IMR-90 (cell line): ENCODE measurements at regions not wholly inside any gene's neighbourhood (a gene's known extent, or its start where the extent isn't known, plus 50 kb on each side); places are given as distances from the start of the nearest gene placed in this dataset.

Experiments
- ATAC-seq: fragments of 200-7000 bp; cut with Tn5 transposase; 2 replicates; pipeline ENCODE4 v1.9.1; 2020; ENCODE audit warnings: low read depth, mild to moderate bottlenecking, moderate library complexity
- BruUV-seq: library from RNA; stranded (reverse); fragments of 400-500 nt; replicated peaks from 2 replicates; lab custom pipeline; 2021; lab: Mats Ljungman, UMichigan
- CTCF ChIA-PET: fragments of 300-600 bp; formaldehyde crosslinking; extraction: SDS; loops from one replicate; lab custom pipeline; 2021; ENCODE audit warnings: antibody characterized with exemption; lab: Yijun Ruan, JAX
- POLR2A ChIA-PET: fragments of 300-600 bp; sonication (Branson Sonifier 250); formaldehyde crosslinking; loops from one replicate; lab custom pipeline; 2022; ENCODE audit warnings: antibody characterized with exemption; ENCODE audit not compliant: unreplicated experiment; lab: Charles Lee
- DNase-seq: peaks from one replicate; pipeline ENCODE4 v3.0.0; 2013
- H2AFZ ChIP-seq: replicated peaks from 2 replicates; pipeline ENCODE3; 2013; ENCODE audit warnings: low read length, mild to moderate bottlenecking; ENCODE audit not compliant: poor library complexity
- H2AK5ac ChIP-seq: 2 replicates; pipeline ENCODE4 v1.6.1; 2013; ENCODE audit warnings: low read depth, low read length, inconsistent platforms
- H2AK9ac ChIP-seq: replicated peaks from 2 replicates; pipeline ENCODE3; 2013; ENCODE audit warnings: mild to moderate bottlenecking, low read depth, low read length, moderate library complexity; ENCODE audit not compliant: poor library complexity
- H2BK120ac ChIP-seq: 2 replicates; pipeline ENCODE4 v1.6.1; 2013; ENCODE audit warnings: low read depth, low read length, inconsistent platforms
- H2BK15ac ChIP-seq: 3 replicates; pipeline ENCODE4 v1.6.1; 2013; ENCODE audit warnings: low read depth, low read length, inconsistent platforms
- H2BK20ac ChIP-seq: 2 replicates; pipeline ENCODE4 v1.6.1; 2013; ENCODE audit warnings: low read depth, mild to moderate bottlenecking, inconsistent platforms, low read length, moderate library complexity
- H2BK5ac ChIP-seq: 2 replicates; pipeline ENCODE4 v1.6.1; 2013; ENCODE audit warnings: mild to moderate bottlenecking, low read depth, low read length, inconsistent platforms; ENCODE audit not compliant: poor library complexity, severe bottlenecking
- H3K14ac ChIP-seq: replicated peaks from 2 replicates; pipeline ENCODE4 v1.6.1; 2013; ENCODE audit warnings: low read depth, low read length, inconsistent platforms
- H3K18ac ChIP-seq: 2 replicates; pipeline ENCODE4 v1.6.1; 2013; ENCODE audit warnings: low read depth, low read length, control low read depth
- H3K23ac ChIP-seq: 2 replicates; pipeline ENCODE4 v1.6.1; 2013; ENCODE audit warnings: low read depth, low read length, inconsistent platforms
- H3K27ac ChIP-seq: 2 replicates; pipeline ENCODE4 v1.5.1; 2013; ENCODE audit warnings: mild to moderate bottlenecking, control low read depth, low read length; ENCODE audit not compliant: insufficient read depth
- H3K27me3 ChIP-seq: 2 replicates; pipeline ENCODE4 v1.6.1; 2013; ENCODE audit warnings: low read length; ENCODE audit not compliant: control insufficient read depth, insufficient read depth
- H3K36me3 ChIP-seq: 2 replicates; pipeline ENCODE4 v1.6.1; 2013; ENCODE audit warnings: low read length, mixed read lengths; ENCODE audit not compliant: control insufficient read depth, insufficient read depth
- H3K4ac ChIP-seq: 2 replicates; pipeline ENCODE4 v1.6.1; 2013; ENCODE audit warnings: low read depth, low read length, inconsistent platforms
- H3K4me1 ChIP-seq: 2 replicates; pipeline ENCODE4 v1.6.1; 2013; ENCODE audit warnings: low read length, mixed read lengths; ENCODE audit not compliant: control insufficient read depth, insufficient read depth
- H3K4me2 ChIP-seq: 2 replicates; pipeline ENCODE4 v1.6.1; 2013; ENCODE audit warnings: low read depth, mild to moderate bottlenecking, control low read depth, low read length, moderate library complexity
- H3K4me3 ChIP-seq: 2 replicates; pipeline ENCODE4 v1.5.1; 2013; ENCODE audit warnings: low read depth, mild to moderate bottlenecking, control low read depth, low read length, moderate library complexity; ENCODE audit not compliant: insufficient read depth
- H3K56ac ChIP-seq: 2 replicates; pipeline ENCODE4 v1.6.1; 2013; ENCODE audit warnings: low read length, inconsistent platforms; ENCODE audit not compliant: insufficient read depth; ENCODE audit errors: extremely low read depth
- H3K79me1 ChIP-seq, 2 experiments: 2 replicates each; pipeline ENCODE4 v1.6.1; 2013; ENCODE audit warnings: low read length in 2 of 2, inconsistent platforms in 1 of 2, low read depth in 1 of 2
- H3K9ac ChIP-seq: 2 replicates; pipeline ENCODE4 v1.6.1; 2013; ENCODE audit warnings: low read depth, low read length, control low read depth
- H3K9me1 ChIP-seq: 2 replicates; pipeline ENCODE4 v1.6.1; 2013; ENCODE audit warnings: low read length, inconsistent platforms; ENCODE audit not compliant: insufficient read depth
- H3K9me3 ChIP-seq: 2 replicates; pipeline ENCODE4 v1.6.1; 2013; ENCODE audit warnings: low read length; ENCODE audit not compliant: control insufficient read depth, insufficient read depth
- H4K20me1 ChIP-seq: 2 replicates; pipeline ENCODE4 v1.6.1; 2013; ENCODE audit warnings: low read length, inconsistent platforms; ENCODE audit not compliant: insufficient read depth
- H4K5ac ChIP-seq: 2 replicates; pipeline ENCODE4 v1.6.1; 2013; ENCODE audit warnings: mild to moderate bottlenecking, low read depth, low read length, control low read depth
- H4K8ac ChIP-seq, 2 experiments: 2 replicates each; pipeline ENCODE4 v1.6.1; 2013; ENCODE audit warnings: low read depth in 2 of 2, low read length in 2 of 2, control low read depth in 1 of 2, inconsistent platforms in 1 of 2
- H4K91ac ChIP-seq: 2 replicates; pipeline ENCODE4 v1.6.1; 2013; ENCODE audit warnings: low read depth, low read length, inconsistent platforms; ENCODE audit not compliant: insufficient read depth
- CHD1 ChIP-seq: IDR thresholded peaks from 2 replicates; pipeline ENCODE4 v1.6.1; 2012; ENCODE audit warnings: low read depth, low read length, improper control_type of control experiment
- CTCF ChIP-seq: conservative IDR thresholded peaks from 2 replicates; pipeline ENCODE4 v1.5.1; 2012; ENCODE audit warnings: mild to moderate bottlenecking, low read depth, low read length, improper control_type of control experiment
- FOS ChIP-seq: fragments of 150-350 bp; IDR thresholded peaks from 2 replicates; pipeline ENCODE4 v1.6.1; 2016; ENCODE audit warnings: low read depth, low read length
- MAFK ChIP-seq: IDR thresholded peaks from 2 replicates; pipeline ENCODE4 v1.6.1; 2012; ENCODE audit warnings: low read depth, low read length, improper control_type of control experiment
- MAZ ChIP-seq: IDR thresholded peaks from 2 replicates; pipeline ENCODE4 v1.6.1; 2012; ENCODE audit warnings: low read depth, mild to moderate bottlenecking, low read length, improper control_type of control experiment, moderate library complexity, borderline replicate concordance
- NFE2L2 ChIP-seq: fragments of 150-350 bp; IDR thresholded peaks from 2 replicates; pipeline ENCODE4 v1.6.1; 2016; ENCODE audit warnings: low read depth, mild to moderate bottlenecking, low read length
- POLR2A ChIP-seq: IDR thresholded peaks from 2 replicates; pipeline ENCODE4 v1.6.1; 2012; ENCODE audit warnings: mild to moderate bottlenecking, low read depth, low read length
- RAD21 ChIP-seq: IDR thresholded peaks from 2 replicates; pipeline ENCODE4 v1.6.1; 2012; ENCODE audit warnings: low read length, improper control_type of control experiment
- RFX5 ChIP-seq: IDR thresholded peaks from 2 replicates; pipeline ENCODE4 v1.8.0; 2012; ENCODE audit warnings: low read depth, mild to moderate bottlenecking, low read length, moderate library complexity
- USF2 ChIP-seq: fragments of 150-350 bp; IDR thresholded peaks from 2 replicates; pipeline ENCODE4 v1.6.1; 2017; ENCODE audit warnings: mild to moderate bottlenecking, antibody characterized with exemption, low read length, low read depth
- WGBS, 2 experiments: methylation state at CpG; one replicate each; pipeline versions ENCODE4 v1.1.5 to v1.1.7; 2013; ENCODE audit warnings: missing lambda C conversion rate in 2 of 2; ENCODE audit not compliant: insufficient read length in 1 of 2; ENCODE audit errors: extremely low coverage in 2 of 2; 5-methylcytosine and 5-hydroxymethylcytosine counted together
- dilution Hi-C: fragments of 300-500 bp; cut with HindIII; formaldehyde crosslinking; loops from one replicate; pipeline ENCODE4 v1.14.3; 2018; ENCODE audit warnings: low sequenced_read_pairs; ENCODE audit not compliant: unreplicated experiment
- in situ Hi-C: fragments of 300-500 bp; cut with MboI; formaldehyde crosslinking; loops from 3 replicates; pipeline ENCODE4 v1.14.3; 2019; ENCODE audit warnings: low sequenced_read_pairs, inconsistent platforms, mixed read lengths
- intact Hi-C: fragments of 100-400 bp; cut with micrococcal nuclease; formaldehyde crosslinking; loops from 2 replicates; pipeline ENCODE4 v1.10.0; 2022

- CTCF ChIA-PET, result interaction anchor here (0.7 kb wide), 1 partner anchor 18 kb away, joined by 3 read pairs; no protein-coding TSS in a partner anchor
- Histone ChIP-seq H3K56ac (no peak overlapping the region), H3K4me2 (no peak overlapping the region), H4K8ac (no peak overlapping the region), H2AK9ac (no peak overlapping the region), H3K4ac (no peak overlapping the region), H3K4me3 (no peak overlapping the region), H3K36me3 (no peaks in the 10 kb centered on the region), H3K27ac (no peak overlapping the region), H3K23ac (no peak overlapping the region), H2AK5ac (no peak overlapping the region), H4K5ac (no peak overlapping the region), H2BK5ac (no peak overlapping the region), H3K4me1 (no peaks in the 10 kb centered on the region), H3K9ac (no peak overlapping the region), H3K18ac (no peak overlapping the region), H3K9me1 (no peaks in the 10 kb centered on the region), H4K20me1 (no peaks in the 10 kb centered on the region), H3K79me1 (no peaks in the 10 kb centered on the region), H4K91ac (no peak overlapping the region), H3K27me3 (no peaks in the 10 kb centered on the region), H2BK20ac (no peak overlapping the region), H2AFZ (no peak overlapping the region), H3K9me3 (no peaks in the 10 kb centered on the region), H2BK120ac (no peak overlapping the region), H3K14ac (no peak overlapping the region), H2BK15ac (no peak overlapping the region)
- BruUV-seq, result no TSS peak
- POLR2A ChIA-PET, result no interaction called here
- DNase-seq (no peak), ATAC-seq (no peak)
- TF ChIP-seq USF2, result no peak
- TF ChIP-seq CTCF, result no peak
- TF ChIP-seq MAFK, result no peak
- no peak for TF ChIP-seq RAD21
- TF ChIP-seq POLR2A, result no peak
- TF ChIP-seq FOS, result no peak
- no peak for TF ChIP-seq RFX5
- no peak for TF ChIP-seq MAZ
- TF ChIP-seq NFE2L2, result no peak
- no peak for TF ChIP-seq CHD1
- no CpG with 5 or more reads among the region's 1 CpG for WGBS, 2 experiments
- intact Hi-C loops, result no loop called here
- dilution Hi-C loops, result no loop called here
- in situ Hi-C loops, result no loop called here
Observed at GRCh38 chr11:92714111-92714510, 255.3 kb upstream of the MTNR1B start.
